GM21717 (cell line): ENCODE measurements at regions not wholly inside any gene's neighbourhood (a gene's known extent, or its start where the extent isn't known, plus 50 kb on each side); places are given as distances from the start of the nearest gene placed in this dataset.

Experiments
- ATAC-seq: cut with Tn5 transposase; IDR thresholded peaks from one replicate; pipeline ENCODE4 v1.9.1; 2021; ENCODE audit warnings: mild to moderate bottlenecking, moderate library complexity; ENCODE audit not compliant: unreplicated experiment

DNA sequence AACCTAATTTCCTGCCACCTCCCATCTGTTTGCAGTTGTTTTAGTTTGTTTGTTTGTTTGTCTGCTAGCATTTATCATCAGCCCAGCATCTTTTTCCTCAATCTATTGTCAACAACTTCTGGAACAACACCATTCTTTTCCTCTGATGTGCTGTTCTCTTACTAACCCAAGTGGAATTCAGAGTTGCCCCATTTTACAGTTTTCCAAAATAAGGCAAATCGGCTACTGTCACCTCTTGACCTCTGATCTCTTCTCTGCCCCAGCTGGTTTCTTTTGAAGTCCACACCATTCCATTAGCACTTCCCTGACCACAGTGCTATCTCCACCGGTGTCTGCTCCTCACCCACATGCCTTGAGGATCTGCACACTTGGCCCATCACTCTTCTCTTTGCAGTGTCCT lies 102.4 kb downstream of the EFNB2 start:
- no peak for ATAC-seq

DNA sequence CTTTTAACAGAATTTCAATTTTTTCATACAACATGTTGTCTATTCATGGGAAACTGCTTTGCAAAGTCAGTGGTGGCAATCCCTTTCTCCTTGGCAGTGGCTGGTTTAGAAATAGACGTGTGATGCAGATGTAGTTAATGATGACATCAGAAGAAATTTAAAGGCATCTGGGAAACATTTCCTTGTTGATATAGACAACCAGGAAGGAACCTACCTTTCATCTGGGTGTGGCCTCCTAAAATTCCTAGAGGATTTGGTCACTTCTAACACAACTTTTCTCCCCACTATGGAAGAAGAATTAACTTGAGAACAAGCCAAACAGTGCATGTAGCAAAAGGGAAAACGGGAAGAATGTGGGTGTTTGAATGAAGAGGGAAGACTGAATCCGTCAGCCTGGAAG lies 102.8 kb downstream of the EFNB2 start:
- no peak for ATAC-seq

DNA sequence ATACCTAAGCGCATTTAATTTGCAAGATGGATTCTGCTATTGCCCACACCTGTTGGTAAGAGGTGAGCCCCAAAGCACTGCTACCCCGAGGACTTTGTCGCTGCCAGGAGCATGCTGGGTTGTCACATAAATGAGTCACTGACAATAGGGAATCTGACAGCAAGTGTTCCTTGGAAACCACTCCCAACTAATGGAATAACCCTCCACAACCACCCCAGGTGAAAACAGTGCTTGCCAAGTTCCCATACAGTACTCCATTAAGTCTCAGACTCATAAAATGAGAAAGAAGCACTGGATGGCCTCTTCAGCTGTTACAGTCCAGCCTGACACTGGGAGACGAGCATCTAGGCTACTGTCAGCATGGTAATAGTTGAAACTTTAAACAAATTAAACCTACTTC lies 108.6 kb downstream of the EFNB2 start:
- ATAC-seq: no peak

DNA sequence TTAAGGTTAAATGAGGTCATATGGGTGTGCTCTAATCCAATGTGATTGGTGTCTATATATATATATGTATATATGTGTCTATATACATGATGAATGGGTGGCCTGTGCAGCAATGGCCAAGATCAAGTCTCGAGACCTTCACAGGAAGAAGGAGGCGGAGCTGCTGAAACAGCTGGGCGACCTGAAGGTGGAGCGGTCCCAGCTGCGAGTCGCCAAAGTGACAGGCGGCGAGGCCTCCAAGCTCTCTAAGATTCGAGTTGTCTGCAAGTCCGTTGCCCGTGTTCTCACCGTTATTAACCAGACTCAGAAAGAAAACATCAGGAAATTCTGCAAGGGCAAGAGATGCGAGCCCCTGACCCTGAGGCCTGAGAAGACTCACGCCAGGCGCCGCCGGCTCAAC lies 109.8 kb downstream of the EFNB2 start:
- ATAC-seq: no peak

DNA sequence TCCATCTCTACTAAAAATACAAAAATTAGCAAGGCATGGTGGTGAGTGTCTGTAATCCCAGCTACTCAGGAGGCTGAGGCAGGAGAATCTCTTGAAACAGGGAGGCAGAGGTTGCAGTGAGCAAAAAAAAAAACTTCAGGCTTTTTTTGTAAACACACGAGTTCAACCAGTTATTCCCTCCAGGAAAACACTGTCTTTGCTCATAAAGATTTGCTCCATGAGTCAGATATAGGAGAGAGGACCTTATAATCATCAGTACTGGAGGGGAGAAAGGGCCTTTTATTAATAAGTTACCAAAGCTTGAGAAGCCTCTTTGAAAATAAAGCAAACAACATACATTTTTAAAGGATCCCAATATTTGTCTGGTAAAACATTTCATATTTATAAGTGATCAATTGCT lies 110.7 kb downstream of the EFNB2 start:
- ATAC-seq: no peak

DNA sequence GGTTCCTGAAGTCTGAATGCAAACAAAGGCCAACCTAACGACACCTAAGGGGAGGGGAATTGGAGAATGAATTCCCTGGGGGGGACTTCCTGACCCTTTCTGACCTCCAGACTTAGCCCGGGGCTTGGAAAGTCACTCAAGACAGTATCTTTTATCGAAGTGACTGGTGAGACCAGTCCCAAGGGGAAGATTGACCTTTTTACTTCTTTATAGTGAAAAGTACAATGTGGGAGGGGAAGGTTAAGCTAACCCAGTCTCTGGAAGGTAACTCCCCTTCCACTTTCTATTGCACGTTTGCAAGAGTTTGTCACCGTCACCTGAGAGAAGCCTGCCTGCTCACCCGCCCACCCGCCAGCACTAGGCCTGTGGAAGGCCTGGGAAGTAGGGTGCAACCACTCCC lies 111.9 kb downstream of the EFNB2 start:
- ATAC-seq: no peak

DNA sequence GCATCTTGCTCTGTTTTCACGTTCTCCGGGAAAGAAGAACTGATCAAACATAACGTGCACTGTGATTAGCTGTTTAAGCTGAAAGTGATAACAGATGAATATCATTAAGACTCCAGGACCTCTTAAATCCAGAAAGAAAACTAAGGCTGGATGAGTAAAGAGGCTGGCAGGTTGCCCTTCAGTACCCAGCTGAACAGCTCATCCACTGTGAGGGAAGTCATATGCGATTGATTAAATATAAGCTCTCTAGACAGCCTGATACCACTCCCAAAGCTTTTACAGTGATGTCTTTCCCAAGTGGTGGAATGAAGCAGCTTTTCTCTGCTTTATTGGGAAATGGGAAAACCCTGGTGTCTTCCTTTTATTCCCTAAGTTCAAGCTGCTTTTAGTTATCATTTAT lies 116.9 kb downstream of the EFNB2 start:
- no peak for ATAC-seq

DNA sequence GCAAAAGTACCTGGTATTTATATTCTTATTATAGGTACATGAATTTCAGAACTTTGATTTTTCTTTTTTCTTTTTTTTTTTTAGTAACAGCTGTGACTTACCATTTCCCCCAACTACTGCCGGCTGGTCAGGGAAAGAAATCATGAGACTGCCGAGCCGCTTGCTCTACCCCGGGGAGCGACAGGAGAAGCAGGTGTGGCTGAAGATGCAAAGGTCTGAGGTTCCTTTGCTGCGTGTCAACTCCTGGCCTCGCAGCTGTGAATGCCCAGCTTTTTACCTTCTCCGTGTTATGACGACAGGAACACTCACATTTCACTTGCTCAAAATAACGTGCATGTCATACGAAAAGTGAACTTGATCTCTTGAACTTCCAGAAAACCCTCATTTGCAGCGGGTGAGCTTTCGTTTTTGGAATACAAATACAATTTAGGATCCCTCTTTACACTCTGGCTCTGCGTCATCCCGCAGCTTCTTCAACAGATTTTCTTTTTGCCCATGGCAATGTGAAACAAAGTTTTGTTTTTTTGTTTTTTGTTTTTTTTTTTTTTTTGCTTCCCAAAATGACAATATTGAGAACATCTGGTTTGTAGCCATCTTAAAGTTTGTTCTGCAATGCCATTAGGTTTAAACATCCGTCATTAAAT lies 117.9 kb downstream of the EFNB2 start:
- no peak for ATAC-seq

DNA sequence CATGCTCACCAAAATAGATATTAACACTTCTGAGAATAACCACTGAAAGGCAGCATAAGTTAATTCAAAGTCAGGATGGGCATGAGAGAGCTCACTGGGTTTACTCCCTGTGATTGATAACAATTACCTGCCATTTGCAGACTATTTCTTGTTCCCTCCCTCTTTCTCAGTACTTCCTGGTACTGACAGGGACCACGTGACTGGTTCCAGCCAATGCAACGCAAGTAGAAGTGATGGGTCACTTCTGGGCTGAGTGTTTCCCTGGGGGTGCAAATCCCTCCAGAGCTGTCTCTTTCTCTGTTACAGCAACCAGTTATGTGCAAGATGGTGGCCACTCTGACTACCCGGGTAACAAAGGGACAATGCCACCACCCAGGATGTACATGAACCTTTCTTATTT lies 118.8 kb downstream of the EFNB2 start:
- ATAC-seq: peak; percentile 69

DNA sequence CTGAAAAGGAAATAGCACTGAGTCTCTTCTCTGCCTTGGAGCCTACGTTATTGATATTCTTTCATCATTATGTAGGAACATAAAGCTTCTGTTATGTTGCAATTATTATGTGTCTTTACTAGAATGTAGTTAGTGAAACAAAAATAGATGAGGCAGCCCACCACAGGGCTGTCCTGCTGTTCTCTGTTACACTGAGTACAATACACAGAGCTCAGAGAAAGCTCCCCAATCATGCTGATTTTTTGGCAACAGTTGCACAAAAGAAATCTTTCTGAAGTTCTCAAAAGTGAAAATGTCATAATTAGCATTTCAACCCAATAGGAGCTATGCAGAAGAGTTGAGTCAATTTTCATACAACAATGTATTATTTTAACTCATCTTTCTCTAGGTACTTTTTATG lies 119.5 kb downstream of the EFNB2 start:
- ATAC-seq: no peak

DNA sequence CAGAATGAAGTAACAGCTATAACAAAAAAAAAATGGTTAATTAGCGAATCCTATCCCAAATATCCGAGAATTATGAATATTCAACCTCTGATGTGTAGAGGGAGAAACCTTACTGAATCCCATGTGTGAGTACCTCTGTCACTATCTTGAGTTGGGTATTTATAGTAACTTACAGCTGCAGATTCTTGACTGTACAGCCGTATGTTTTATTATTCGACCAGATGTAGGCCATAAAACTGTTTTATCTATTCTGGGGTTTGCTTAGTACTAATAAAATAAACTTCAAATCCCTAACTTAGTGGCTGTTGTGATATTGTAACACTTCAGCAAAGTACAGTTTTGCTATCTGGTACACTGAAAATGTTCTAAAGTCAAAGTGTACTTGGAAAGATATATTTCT lies 120.0 kb downstream of the EFNB2 start:
- ATAC-seq: no peak

DNA sequence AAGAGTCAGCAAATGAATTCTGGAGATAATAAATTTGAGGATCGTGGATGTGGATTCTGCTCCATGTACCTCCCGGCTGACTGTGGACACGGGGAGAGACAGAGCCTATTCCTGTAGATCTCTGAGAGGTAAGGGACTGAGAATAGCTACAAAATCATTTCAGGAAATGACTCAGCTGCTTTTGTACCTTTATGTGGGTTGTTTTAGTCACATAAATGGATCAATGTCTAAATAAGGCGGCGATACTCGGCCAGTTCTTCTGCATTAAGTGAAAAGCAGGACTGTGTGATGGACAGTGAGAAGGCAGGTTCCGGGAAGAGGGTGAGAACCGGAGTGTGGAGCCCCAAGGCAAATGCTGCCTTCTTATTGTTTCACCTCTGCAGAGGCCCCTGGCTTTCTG lies 128.1 kb downstream of the EFNB2 start:
- ATAC-seq: no peak

DNA sequence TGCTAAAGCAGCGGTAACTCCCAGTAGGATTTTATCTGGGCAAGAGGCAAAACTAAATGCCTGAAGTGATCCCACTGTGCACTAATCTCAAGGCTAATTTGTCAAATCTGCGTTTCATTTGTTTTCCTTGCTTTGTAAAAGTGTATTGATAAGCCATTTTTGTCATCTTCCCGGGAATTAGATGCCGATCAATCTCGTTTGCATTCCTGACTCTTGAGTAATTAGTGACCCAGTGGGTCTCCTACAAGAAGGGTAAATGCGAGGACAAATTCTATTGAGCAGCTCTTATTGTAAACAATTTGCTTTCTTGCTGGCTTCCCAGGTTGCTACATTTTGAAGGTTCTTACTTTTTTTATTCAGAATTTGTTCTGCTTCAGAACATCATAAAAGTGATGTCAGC lies 129.7 kb downstream of the EFNB2 start:
- ATAC-seq: no peak

DNA sequence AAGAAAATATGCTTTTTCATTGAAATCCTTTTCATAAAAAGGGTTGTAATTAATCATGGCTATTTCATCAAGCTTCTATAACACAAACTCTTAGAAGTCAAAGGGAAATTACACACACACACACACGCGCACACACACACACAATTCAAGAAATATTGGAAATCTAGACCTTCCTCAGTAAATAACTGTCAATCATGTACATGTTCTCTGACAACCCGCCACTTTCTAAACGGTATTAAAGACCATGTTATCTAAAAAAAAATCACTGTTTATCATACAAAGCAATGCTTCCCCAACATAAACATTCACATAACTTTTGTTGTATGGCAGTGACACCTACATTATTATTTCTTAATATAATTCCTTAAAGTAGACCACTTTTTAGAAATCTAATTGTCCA lies 132.2 kb downstream of the EFNB2 start:
- ATAC-seq: no peak

DNA sequence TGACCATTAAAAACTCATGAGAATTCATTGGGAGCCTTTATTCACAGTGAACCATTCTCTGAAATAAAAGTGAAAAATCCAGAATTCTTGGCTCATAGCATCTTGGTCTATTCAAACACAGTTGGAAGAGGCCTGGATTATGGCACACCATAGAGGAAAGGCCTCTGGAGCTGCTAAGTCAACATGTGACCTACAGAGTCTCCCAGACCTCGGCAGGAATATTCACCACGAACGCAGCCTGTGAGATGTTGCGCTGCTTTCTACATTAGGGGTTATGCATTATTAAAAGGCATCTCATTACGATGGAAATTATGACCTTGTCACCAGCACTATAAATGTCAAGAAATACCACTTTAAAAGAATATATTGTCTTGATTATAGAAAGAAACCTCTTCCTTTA lies 132.6 kb downstream of the EFNB2 start:
- ATAC-seq: no peak

DNA sequence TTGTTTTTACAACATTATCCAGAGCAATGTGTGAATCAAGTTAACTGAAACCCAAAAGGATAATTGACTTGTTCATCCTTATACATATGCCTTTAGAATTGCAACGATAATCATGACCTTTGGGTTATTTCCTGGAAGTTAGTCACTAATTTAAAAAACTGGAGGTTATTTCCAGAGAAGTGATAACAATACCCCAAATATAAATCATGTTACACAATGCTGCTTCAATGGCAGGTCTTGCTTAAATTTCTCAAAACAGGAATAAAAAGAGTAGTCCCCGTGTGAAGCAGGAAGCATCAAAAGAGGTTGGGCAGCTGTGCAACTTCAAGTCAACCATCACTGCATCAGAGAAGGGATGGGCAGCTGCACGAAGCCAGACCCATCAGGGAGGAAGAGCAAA lies 134.4 kb downstream of the EFNB2 start:
- ATAC-seq: no peak

DNA sequence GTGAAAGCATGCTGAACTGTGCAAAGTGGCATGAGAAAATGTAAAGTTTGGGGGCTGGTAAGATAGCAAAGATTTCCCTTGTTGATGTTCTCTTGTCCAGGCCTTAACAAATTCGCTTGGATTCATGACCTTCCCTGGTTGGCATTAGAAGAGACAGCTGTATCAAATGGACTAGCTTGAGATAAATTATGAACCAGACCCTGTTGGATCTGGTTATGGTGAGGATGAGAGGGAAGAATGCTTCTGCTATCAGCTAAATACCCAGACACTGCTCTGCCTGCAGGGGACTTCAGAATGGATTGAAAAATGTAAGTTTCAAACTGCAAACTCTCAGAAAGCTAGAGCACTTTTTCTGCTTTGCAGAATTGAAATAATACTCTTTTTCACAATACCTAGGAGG lies 135.2 kb downstream of the EFNB2 start:
- ATAC-seq: no peak

DNA sequence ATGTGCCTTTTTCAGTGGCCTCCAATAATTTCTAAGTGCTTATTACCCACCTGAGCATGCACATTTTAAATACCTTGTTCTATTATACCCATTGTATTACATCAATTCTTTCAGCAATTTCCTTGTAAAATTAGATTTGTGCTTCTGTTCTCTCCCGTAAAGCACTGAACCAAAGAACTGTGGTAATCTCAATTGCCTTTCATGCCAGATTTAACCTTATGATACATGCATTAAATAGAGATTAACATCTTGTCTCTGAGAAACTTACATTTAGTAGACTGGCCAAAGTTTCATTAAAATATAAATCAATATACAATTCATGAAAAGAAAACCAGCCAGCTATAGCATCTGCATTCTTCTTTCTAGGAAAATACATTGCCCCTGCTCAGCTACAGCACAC lies 137.2 kb downstream of the EFNB2 start:
- ATAC-seq: no peak

DNA sequence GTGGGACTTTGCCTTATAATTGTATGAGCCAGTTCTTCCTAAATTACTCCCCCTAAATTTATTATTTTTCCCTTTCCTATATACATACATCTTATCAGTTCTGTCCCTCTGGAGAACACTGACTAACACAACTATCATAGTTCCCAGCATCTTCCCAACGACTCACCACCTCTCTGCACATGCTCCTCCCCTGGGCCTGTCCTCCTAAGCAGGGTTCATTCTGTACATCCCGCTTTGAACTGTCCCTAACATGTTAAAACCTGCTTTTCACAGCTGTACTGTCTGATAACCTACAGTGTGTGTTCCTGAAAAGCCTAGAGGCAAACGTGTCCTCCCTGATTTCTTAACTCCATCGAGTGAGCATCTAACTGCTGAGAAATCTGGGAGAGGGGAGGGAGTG lies 141.7 kb downstream of the EFNB2 start:
- ATAC-seq: no peak

DNA sequence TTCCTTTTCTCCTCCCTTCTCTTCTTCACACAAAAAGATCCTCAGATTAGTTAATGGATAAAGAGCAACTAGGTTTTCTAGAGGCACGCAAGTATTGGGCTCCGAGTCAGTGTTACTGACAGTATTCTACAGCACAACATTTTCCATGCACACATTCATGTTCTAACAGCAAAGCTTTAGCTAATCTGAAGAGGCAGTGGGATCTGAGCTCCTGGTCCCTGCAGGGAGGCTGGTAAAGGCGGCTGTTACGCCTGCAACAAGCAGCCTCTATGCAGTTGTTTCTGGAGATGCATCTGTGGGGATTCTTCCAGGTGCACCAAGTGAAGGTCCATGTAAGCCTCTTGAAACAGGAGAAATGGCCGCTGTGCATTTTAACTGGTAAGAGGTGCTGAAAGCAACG lies 143.8 kb downstream of the EFNB2 start:
- no peak for ATAC-seq

DNA sequence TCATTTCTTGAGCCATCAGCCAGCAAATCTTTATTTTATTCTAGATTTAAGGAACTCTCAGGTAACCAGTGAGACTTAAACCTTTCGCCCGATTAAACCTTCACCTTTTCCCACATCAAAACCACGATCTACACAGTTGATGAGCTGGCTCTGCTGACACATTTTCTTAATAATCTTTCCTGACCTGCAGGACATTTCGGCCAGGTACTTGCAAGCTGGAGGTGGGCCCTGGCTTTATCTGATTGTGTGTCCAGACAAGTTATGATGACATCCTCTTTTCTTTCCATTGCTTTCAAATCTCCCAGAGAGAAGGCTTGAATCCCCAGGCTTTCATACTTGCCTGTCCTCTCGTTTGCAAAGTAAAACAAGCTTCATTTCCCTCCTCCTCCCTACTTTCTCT lies 144.2 kb downstream of the EFNB2 start:
- no peak for ATAC-seq

DNA sequence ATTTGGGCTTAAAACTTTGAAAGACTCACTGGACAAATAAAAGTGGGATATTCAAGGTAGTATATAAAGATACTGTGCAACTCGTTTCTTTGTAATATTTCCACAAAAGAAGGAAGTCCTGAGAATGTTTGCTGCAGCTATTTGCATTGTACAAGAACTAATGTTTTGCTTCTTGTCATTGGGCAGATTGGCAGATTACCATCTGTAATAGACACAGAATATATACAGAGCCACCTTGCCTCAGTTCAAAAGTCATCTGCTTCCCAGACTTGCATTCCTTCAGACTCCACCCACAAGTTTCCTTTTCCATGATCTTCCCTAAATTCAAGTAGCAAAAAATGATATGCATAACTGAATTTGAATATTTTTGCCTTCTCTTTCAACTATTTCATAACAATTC lies 145.1 kb downstream of the EFNB2 start:
- ATAC-seq: no peak

DNA sequence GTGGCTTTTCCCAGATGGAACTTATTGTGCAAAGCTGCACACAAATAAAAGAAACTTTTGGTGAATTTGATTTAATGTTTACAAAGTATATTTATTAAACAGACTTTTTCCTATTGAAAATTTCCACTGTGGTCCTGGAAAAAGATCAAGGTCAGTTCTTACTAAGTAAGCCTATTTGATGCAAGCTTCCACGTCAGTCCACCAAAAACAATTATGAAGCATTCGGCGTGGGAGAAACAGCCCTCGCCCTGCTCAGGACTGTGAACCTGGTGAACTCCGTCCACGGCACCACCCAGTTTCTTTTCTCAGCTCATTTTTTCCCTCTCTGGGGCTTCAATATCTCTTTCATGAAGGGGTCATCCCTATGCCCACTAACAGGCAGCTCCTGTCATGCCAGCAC lies 149.8 kb downstream of the EFNB2 start:
- ATAC-seq: no peak

DNA sequence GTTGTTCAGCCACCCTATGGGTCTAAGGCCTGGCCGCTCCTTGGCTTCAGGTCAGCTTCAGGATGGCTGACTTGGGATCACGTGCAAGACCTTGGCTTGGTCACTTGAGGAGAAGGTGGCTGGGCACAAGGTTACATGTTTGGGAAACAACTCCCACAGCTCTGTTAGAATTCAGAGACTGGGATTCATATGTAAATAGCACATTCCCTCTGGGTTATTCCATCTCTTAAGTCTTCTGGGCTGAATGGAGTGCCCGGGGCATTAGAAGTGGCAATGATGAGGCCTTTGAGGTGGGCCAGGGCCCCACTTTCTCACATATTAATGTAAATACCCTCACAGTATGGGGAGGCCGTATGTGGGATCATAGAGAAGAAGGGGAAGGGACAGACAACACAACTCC lies 150.9 kb downstream of the EFNB2 start:
- ATAC-seq: no peak
